ENCODE measurements at regions not wholly inside any gene's neighbourhood (a gene's known extent, or its start where the extent isn't known, plus 50 kb on each side); places are given as distances from the start of the nearest gene placed in this dataset.

DNA sequence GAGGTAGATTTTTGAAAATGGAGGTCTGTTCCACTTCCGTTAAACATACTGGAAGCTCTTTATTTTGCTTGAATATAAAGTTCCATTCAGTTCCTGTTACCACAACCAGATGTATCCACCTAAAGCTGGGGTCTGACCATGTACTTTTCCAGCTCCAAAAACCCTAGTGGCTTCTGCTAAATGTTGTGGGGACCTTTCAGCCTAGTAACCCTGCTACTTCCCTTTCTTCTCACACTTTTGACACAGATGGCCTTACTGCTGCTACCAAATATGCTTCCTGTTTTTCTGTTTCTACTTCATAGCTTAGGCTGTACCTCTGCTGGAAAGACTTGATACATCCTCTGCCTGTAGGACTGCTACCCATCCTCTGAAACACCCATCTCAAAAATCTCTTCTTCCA, 87.8 kb downstream of the COL6A6 start:
- DNase-seq (ENCODE audit: low spot score): no peak
- no peak overlapping the region for H3K4me3 ChIP-seq
- no peak for TF ChIP-seq CTCF (IDR thresholded peaks at IDR 0.05)

DNA sequence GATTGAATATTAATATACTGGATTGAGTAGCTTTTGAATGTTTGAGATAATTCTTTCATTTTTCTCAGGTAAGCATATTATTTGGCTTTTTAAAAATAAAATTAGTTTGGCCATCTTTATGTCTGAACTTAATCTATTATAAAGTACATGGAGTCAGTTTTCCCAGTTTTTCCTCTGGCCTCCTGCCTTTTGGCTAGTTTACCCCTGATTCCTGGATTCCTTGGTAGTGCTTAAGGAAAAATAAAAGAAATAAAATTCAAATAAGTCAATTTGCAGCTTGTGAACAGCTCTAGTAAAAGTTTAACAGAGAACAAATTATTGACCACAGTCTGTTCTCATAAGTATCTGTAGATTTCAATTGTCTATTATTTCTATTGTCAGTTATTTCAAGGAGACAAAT, 89.4 kb downstream of the COL6A6 start:
- no peak overlapping the region for H3K27ac ChIP-seq
- no peak for TF ChIP-seq CTCF (IDR thresholded peaks at IDR 0.05)
- DNase-seq (ENCODE audit: low spot score): no peak
- H3K4me3 ChIP-seq: no peak overlapping the region

More for the DNA sequence above, 87.8 kb downstream of the COL6A6 start:
- H3K27ac ChIP-seq: no peak overlapping the region

GRCh38 chr3:130607553-130608154, 90.7 kb downstream of the COL6A6 start:
- no peak for TF ChIP-seq CTCF (IDR thresholded peaks at IDR 0.05)
- no peak for DNase-seq (ENCODE audit: low spot score)
- Histone ChIP-seq H3K27ac (no peak overlapping the region), H3K4me3 (no peak overlapping the region)

DNA sequence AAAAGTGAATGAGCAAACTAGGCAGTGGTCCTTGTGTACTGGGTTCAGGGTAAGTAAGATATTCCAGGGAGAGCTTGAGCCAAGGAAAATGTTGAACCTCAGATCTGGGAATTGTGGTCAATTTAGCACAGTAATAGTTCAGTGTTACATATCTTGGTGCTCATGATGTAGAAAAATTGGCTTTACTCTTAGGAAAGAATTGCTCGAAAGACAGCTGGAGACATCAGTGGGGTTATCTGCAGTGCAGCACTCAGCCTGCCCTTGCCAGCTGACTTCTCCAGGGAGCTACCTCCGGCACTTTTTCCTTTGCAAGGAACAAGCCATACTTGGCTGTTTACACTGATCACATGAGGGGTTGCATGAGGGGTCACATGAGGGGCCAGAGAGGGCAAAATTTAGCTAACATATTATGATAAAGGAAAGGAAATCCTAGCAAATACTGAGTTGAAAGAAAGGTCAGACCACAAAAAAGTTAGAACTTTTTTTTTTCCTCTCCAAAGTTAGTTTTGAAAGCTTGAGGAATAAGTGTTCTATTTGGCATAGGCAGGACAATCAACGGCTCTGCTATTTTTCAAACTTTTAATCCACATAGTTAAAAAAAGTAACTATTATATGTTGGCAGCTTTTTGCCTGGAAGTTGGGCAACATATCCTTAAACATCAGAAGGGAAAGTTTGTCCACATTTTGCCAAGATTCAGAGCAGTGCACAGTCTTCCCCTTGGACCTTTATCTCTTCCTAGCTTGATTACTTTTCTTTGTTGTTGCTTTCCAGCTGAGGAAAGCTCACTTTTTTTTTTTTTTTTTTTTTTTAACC, 92.4 kb downstream of the COL6A6 start:
- DNase-seq (ENCODE audit: low spot score): no peak
- Histone ChIP-seq H3K27ac (no peak overlapping the region), H3K4me3 (no peak overlapping the region)
- TF ChIP-seq CTCF (IDR thresholded peaks at IDR 0.05): no peak

- TF ChIP-seq CTCF (IDR thresholded peaks at IDR 0.05): no peak
- H3K27ac ChIP-seq: no peak overlapping the region
- DNase-seq (ENCODE audit: low spot score): no peak
- H3K4me3 ChIP-seq: no peak overlapping the region
Observed at GRCh38 chr3:130619196-130619595, 102.2 kb downstream of the COL6A6 start.

DNA sequence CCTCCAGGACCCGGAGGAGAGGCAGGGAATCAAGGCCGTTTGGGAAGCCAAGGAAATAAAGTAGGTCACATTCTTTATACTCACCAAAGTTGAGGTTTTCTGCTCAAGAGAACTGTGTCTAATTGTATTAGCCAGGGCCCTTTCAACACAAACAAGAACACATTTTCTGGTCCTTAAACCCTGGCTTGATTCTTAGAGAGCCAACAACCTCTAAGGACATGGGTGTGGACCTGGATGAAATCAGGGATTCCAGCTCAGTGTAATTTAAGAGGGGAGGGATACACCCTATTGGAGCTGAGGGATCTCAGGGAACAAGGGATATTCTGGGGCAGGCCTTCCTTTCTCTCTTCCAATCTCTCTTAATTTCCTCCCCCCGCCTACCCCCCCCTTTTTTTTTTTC, 104.8 kb downstream of the COL6A6 start:
- Histone ChIP-seq H3K27ac (no peak overlapping the region), H3K4me3 (no peak overlapping the region)
- no peak for TF ChIP-seq CTCF (IDR thresholded peaks at IDR 0.05)
- DNase-seq (ENCODE audit: low spot score): no peak

DNA sequence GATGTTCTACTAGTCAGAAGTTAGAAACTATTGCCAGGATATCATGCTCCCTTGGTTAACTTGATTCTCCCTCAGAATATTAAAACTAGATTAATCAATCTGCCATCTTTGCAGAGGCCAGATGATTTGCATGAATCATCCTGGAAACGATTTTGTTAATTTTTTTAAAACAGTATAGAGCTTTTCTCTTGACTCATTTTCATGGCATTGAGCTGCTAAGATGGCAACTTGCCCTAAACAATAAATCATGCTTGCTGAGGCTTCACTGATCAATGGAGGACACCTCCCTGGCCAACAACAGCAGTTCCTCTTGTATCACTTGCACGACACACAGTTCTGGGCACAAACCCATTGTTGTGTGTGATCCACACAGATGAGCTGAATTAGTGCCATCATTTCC, 109.1 kb downstream of the COL6A6 start:
- no peak for DNase-seq (ENCODE audit: low spot score)

More for the DNA sequence above, 109.1 kb downstream of the COL6A6 start:
- Histone ChIP-seq H3K4me3 (no peak overlapping the region), H3K27ac (no peak overlapping the region)
- no peak for TF ChIP-seq CTCF (IDR thresholded peaks at IDR 0.05)
